ENCODE measurements at regions not wholly inside any gene's neighbourhood (a gene's known extent, or its start where the extent isn't known, plus 50 kb on each side); places are given as distances from the start of the nearest gene placed in this dataset.

GRCh38 chr15:60057554-60057953, 53.4 kb downstream of the FOXB1 start:
- peak; percentile 30 for FAIRE-seq

DNA sequence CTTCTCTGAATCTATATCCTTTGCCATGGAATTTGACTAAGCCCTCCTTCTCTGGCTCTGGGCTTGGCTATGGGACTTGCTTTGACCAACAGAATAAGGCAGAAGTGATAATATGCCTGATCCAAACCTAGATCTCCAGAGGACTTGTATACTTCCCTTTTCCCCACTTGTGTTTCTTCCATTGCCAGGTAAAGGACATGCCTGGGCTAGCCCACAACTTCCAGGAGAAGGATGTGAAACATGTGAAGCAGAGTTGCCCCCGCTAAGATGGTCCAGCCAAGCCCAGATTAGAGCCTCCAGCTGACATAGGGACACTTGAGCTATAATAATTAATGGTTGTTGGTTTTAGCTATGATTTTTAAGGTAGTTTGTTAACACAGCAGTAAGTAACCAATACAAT, 55.1 kb downstream of the FOXB1 start:
- FAIRE-seq, result no peak
- no peak for DNase-seq (ENCODE audit: low spot score)

More at GRCh38 chr15:60057554-60057953, 53.4 kb downstream of the FOXB1 start:
- DNase-seq (ENCODE audit: low spot score), result no peak

GRCh38 chr15:60061758-60062157, 57.6 kb downstream of the FOXB1 start:
- DNase-seq (ENCODE audit: low spot score), result no peak
- FAIRE-seq, result no peak

- no peak for DNase-seq (ENCODE audit: low spot score)
- FAIRE-seq, result peak; percentile 68
Observed at GRCh38 chr15:60062826-60063225, 58.7 kb downstream of the FOXB1 start.

GRCh38 chr15:60065951-60066350, 61.8 kb downstream of the FOXB1 start:
- DNase-seq (ENCODE audit: low spot score), result no peak
- FAIRE-seq, result no peak

DNA sequence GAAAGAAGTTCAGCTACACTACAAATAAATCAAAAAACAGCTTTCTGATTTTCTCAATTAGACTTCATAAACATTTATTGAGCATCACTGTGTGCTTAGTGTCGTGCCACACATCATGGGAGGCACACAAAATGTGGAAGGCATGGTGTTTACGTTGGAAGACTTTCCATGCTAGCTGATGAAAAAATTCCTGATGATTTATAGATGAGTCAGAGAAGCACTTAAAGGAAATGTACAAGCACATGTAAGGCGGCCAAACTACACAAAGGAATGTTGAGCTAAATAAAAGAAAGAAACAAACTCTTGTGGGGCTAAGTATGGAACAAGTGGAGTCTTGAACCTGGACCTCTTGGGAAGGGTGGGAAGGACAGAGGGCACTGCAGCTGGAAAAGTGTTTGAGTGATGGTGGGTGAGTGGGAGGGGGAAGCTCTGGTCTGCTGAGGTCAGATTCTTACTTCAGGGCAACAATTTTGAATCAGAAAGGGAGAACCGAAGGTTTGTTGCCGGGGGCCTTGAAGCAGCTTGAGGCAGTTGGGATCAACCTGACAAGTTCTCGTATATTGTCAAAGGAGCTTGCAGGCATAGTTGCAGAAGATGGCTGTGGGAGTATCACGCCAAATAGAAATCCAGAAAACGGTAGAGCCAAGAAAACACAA, 66.9 kb downstream of the FOXB1 start:
- DNase-seq (ENCODE audit: low spot score) (peak; percentile 43), FAIRE-seq (no peak)

DNA sequence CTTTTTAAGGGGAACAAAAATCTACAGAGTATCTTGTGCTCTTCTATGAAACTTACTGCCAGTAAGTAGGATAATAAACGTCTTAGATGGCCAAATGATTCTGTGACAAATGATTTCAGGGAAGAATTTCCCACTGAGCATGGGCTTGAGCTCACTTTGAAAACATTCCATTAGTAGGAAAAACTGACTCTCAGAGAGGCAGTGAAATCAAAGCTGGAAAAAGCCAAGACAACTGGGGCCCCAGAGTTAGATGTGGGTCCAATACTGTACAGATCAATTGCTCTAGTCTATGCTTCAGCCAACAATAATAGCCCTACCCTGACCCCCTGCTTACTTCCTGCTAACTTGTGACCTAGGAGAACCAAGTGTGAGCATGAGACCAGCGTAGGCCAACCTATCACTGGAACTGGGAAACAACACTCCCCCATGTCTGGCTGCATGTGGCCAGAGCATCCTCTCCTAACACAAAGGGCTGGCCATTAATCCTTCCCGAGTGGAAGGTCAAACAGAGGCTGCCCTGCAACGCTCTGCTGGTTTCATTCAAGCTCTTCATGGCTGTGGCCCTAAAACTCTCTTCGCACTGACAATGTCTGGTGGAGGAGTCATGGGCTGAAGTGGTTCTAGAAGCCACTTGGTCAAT, 68.8 kb downstream of the FOXB1 start:
- DNase-seq (ENCODE audit: low spot score), result no peak
- FAIRE-seq, result peak; percentile 13

GRCh38 chr15:60073466-60073840, 69.3 kb downstream of the FOXB1 start:
- DNase-seq (ENCODE audit: low spot score), result no peak
- FAIRE-seq, result no peak

GRCh38 chr15:60074181-60074885, 70.2 kb downstream of the FOXB1 start:
- FAIRE-seq (peak; percentile 27), DNase-seq (ENCODE audit: low spot score) (peak; percentile 45)

- no peak for FAIRE-seq
- no peak for DNase-seq (ENCODE audit: low spot score)
Observed at GRCh38 chr15:60076045-60076444, 71.9 kb downstream of the FOXB1 start.

DNA sequence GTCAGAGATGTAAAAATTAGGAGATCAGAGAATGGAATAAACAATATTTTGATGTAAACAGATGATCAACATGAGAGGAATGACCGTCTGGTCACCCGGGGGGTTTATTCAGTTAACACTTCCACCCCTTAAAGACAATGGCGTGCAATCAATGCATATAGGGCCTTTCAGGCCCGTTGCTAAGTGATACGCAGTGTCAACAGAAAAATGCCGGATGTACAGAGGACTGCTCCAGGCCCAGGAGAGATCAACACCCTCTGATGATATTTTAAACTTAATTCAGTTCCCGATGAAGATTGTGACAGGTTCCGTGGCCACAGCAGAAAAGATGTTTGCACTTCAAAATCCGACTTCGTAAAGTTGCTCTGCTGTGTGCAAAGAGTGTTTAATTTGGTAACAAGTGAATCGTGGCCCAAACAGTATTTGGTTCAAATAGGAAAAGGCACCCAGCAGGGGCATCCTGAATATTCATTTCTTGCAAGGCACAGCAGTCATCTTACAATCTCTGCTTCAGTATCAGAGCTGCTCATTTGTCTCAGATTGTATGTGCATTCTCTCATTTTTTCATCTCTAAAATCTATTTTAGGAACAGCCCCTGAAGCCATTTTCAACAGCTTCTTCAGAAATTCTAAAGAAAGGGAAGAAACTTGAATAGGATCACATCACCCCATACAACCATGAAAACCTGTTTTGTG, 72.6 kb downstream of the FOXB1 start:
- no peak for FAIRE-seq
- DNase-seq (ENCODE audit: low spot score), result no peak

- DNase-seq (ENCODE audit: low spot score) (no peak), FAIRE-seq (peak; percentile 9)
Observed at GRCh38 chr15:60077581-60078359, 73.7 kb downstream of the FOXB1 start.

GRCh38 chr15:60079210-60079609, 75.1 kb downstream of the FOXB1 start:
- DNase-seq (ENCODE audit: low spot score) (no peak), FAIRE-seq (no peak)

GRCh38 chr15:60081976-60082375, 77.9 kb downstream of the FOXB1 start:
- FAIRE-seq, result no peak
- DNase-seq (ENCODE audit: low spot score), result no peak

DNA sequence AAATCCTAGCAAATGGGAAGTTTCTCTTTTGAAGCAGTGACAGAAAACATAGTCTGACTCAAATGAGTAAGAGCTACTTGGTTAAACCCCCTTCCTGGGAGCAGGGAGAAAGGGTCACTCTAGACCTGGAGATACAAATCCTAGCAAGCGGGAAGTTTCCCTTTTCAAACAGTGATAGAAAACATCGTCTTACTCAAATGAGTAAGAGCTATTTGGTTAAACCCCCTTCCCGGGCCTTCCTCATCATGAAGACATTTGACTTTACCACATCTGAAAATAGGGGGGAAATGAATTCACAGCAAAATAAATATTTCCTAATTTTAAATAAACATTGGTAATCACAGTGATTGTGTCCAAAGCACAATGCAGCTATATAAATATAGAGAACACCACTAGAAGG, 79.2 kb downstream of the FOXB1 start:
- DNase-seq (ENCODE audit: low spot score) (no peak), FAIRE-seq (no peak)

GRCh38 chr15:60086681-60087429, 82.7 kb downstream of the FOXB1 start:
- FAIRE-seq, result no peak
- DNase-seq (ENCODE audit: low spot score), result no peak

DNA sequence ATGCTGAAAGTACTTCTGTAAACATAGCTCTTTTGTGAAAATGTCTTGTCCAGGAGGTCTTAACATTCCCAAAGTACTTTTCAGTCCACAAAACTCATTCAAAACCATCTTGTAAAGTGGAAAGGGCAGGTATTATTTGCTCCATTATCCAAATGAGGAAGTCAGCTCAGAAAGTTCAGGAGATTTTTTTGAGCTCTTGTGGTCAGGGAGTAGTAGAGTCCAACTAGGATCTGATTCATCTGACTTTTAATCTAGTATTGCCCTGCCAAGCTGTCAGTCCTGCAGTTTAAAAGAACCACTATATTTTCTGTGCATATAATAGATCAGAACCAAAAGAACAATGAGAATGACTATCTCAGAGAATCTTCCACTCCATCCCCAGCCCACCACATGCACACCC, 83.5 kb downstream of the FOXB1 start:
- no peak for DNase-seq (ENCODE audit: low spot score)
- no peak for FAIRE-seq

GRCh38 chr15:60090747-60091146, 86.6 kb downstream of the FOXB1 start:
- no peak for DNase-seq (ENCODE audit: low spot score)
- peak; percentile 94 for FAIRE-seq

DNA sequence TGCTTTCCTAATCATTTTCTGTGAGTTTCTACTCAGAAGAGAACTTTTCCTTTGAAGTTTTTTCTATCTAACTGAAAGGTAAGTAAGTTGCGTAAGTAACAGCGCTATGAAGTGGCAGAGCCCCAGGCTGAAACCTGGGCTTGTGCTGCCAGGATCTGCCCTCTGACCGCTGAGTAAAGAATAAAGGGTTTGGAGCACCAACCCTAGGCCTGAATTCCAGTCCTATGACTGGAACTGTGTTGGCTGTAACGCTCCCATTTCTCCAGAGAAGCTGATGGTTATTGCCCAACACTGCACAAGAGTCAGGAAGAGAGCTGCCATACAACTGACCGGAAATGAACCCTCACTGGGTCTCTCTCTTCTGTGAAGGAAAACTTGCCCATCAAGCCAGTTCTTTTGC, 87.0 kb downstream of the FOXB1 start:
- FAIRE-seq (no peak), DNase-seq (ENCODE audit: low spot score) (peak; percentile 85)

GRCh38 chr15:60091911-60092310, 87.8 kb downstream of the FOXB1 start:
- DNase-seq (ENCODE audit: low spot score), result no peak
- FAIRE-seq, result peak; percentile 70

All from urothelium cell line (cell line).